Lower leg skin (tissue), 4 donors: ENCODE measurements at regions not wholly inside any gene's neighbourhood (a gene's known extent, or its start where the extent isn't known, plus 50 kb on each side); places are given as distances from the start of the nearest gene placed in this dataset.

Experiments
- DNase-seq, 2 donors: peaks; one replicate each; pipeline ENCODE4 v3.0.0-alpha.2; 2019; ENCODE audit warnings: low spot score in 2 of 2
- H3K4me3 ChIP-seq: fragments of 200-600 bp; sonication (generic); 2 replicates; pipeline ENCODE4 v1.5.1; 2017; ENCODE audit warnings: mild to moderate bottlenecking, low read depth; ENCODE audit not compliant: poor library complexity, severe bottlenecking
- CTCF ChIP-seq, 3 donors: fragments of 450-650 bp; IDR thresholded peaks; one replicate each; pipeline ENCODE4 v1.5.1; 2016; ENCODE audit warnings: antibody characterized with exemption in 3 of 3, mild to moderate bottlenecking in 3 of 3, moderate library complexity in 2 of 3
- POLR2A ChIP-seq, 2 donors: fragments of 450-650 bp; IDR thresholded peaks; one replicate each; pipeline ENCODE4 v1.6.1; 2016 to 2017; ENCODE audit warnings: antibody characterized with exemption in 2 of 2, mild to moderate bottlenecking in 1 of 2, moderate library complexity in 1 of 2
- WGBS, 2 donors: methylation state at CpG; one replicate each; pipeline ENCODE4 v1.1.5; 2018; 5-methylcytosine and 5-hydroxymethylcytosine counted together
- intact Hi-C: fragments of 100-400 bp; cut with DNase I; formaldehyde crosslinking; loops from one replicate; pipeline ENCODE4 v1.15.0; 2023; ENCODE audit warnings: low total_unique reads

DNA sequence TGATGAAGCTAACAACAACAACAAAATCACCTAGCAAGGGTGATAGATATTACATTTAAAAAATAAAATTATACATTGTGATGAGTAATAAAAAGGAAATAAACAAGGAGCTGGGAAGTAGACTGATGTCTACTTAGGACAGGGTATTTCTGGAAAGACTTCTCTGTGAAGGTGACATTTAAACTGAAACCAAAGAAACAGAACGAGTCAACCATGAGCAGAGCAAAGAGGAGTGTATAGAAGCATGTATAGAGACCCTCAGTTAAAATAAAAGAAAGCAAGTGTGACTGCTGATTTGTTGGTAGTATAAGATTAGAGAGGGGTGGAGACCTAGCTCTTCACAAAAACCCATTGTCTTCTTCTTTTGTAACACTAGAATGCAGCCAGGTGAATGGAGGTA is 53.0 kb upstream of the TDRD3 start:
- DNase-seq, result no peak
- TF ChIP-seq CTCF (IDR thresholded peaks at IDR 0.05) (no peak), POLR2A (IDR thresholded peaks at IDR 0.05) (no peak)
- no peak overlapping the region for H3K4me3 ChIP-seq
- 76 to 80% methylated on average over 1 of the region's 1 CpG for WGBS, 2 donors
- intact Hi-C loops, result no loop called here

GRCh38 chr13:60347174-60347573 is 49.8 kb upstream of the TDRD3 start:
- no peak for DNase-seq
- no peak overlapping the region for H3K4me3 ChIP-seq
- intact Hi-C loops, result no loop called here
- WGBS, 2 donors, result 83 to 90% methylated on average over 3 of the region's 3 CpGs
- TF ChIP-seq POLR2A (IDR thresholded peaks at IDR 0.05) (no peak), CTCF (IDR thresholded peaks at IDR 0.05) (no peak)
